SKM-1 (cell line): ENCODE measurements at regions not wholly inside any gene's neighbourhood (a gene's known extent, or its start where the extent isn't known, plus 50 kb on each side); places are given as distances from the start of the nearest gene placed in this dataset.

Experiments used
- DNase-seq: peaks from one replicate; lab custom pipeline; 2025; ENCODE audit not compliant: unreplicated experiment; lab: John Stamatoyannopoulos, UW

GRCh38 chr3:106582151-106582550 is 713.3 kb upstream of the CBLB start:
- DNase-seq = no peak

DNA sequence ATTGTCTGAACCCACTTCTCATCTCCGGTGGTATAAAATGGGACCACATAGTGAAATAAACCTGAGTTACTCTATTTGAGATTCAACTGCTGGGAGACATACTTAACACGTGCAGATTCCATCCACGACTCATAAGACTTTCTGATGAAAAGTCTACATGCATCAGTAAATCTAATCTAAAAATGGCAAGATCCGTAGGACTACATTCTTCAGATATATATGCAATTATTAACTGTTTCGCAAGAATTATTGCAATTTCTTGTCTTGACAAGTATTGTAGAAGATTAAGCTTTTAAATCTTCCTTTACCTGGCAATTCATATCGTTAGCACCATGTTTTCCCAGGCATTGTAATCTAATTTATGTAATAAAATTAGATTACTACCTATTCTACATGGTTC is 718.7 kb upstream of the CBLB start:
- DNase-seq = no peak

- no peak for DNase-seq
These were observed 719.9 kb upstream of the CBLB start for GRCh38 chr3:106588739-106589138.

DNA sequence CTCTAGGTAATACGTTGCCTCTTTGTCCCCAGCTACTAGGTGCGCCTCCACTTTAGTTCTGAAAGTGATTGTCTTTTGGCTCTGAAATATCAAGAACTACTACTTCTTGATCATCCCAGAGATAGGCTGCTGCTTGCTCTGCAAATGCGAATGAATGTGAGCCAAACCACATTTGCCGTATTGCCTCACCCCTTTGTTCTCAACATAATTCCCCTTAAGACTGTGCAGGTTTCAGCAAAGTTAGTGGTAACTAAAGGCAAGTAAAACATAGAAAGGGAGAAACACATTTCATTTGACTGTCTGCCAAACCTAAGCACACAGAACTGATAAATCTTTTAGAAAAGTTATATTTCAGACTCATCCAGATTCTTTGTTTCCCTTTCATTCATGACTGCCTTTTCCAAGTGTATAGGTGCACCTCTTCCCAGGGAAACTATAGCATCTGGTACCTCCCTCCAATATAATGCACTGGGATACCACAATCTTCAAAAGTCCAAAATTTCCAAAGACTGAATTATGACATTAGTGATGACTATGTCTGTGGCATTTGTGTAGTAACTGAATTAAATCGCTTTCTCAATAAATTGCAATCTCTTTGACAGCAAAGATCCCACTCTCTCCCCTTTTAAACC is 720.6 kb upstream of the CBLB start:
- no peak for DNase-seq

DNA sequence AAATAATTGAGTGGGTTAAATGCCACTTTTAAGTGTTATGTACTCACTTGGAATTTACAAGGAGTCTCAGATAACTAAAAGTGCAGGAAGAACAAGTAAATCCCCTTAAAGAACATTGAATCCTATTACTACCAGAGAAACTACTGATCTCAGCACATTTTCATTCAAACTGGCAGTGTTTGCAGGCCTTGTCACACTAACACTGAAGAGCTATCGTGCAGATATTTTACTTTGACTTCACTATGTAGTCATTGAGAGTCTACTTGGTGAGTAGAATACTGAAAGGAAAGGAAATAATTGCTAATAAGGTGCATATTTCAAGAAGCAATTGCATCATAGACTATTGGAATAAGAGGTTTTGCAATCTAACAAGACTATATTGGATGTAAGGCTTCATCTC is 721.4 kb upstream of the CBLB start:
- no peak for DNase-seq

- no peak for DNase-seq
These were observed 724.6 kb upstream of the CBLB start for GRCh38 chr3:106593381-106593780.

GRCh38 chr3:106609666-106610301 is 741.0 kb upstream of the CBLB start:
- peak; percentile 39 for DNase-seq

DNA sequence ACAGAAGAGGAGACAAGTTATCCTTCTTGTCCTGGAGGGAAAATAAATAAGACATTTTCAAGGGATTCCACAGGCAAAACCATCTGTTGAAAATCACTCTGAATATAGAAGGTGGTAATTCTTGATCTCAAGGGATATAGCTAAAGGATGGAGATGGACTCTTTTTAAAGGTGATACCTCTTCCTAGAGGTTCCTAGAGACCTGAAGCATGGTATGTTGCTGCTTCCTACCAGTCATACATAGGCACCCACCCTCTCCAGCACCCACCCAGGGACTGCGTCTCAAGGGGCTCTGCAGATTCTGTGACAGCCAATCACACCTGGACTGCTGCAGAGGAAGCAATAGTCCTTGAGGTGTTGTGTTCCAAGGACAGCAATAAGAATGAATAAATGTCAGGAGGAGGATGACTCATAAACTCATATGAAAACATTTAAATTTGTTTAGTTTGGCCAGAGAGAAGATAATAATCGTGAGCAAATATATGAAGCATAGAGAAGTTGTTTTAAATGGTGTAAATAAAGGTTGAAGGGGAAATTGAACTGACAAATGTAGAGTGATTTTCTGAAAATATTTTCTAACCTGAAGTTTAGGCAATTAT is 741.6 kb upstream of the CBLB start:
- no peak for DNase-seq

- DNase-seq = no peak
These were observed 742.3 kb upstream of the CBLB start for GRCh38 chr3:106611116-106611515.

DNA sequence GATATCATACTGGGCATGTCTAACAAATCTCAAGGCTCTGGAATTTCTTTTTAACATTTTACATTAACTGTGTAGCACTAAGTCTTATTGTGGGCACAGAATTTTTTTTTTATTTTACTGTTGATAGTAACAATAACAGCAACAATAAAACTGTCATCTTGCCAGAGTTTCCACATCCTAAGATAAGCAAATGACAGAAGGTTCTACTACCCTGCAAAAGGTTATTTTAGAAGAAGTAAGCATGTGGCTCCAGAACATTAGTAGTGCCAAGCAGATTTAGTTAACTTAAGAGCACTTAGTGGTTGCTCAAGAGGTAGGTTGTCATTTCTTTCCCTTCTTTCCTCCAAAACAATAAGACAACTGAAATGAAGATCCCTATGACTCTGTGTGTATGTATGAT is 743.0 kb upstream of the CBLB start:
- no peak for DNase-seq

GRCh38 chr3:106616556-106616955 is 747.7 kb upstream of the CBLB start:
- DNase-seq = no peak

DNA sequence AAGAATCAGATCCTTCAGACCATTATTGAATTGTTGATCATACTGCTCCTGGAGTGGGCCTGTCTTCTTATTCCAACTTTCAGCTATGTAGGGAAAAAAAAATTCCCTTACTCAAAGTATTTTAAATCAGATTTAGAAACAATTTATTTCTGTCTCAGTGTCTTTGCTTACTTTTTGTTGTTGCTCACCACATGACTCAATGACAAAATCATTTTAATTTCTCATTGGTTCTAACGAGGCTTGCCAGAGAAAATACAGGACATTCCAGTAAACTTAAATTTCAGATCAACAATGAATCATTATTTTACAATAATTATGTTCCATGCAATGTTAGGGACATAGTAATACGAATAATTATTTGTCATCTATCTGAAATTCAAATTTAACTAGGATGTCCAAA is 748.5 kb upstream of the CBLB start:
- no peak for DNase-seq

DNA sequence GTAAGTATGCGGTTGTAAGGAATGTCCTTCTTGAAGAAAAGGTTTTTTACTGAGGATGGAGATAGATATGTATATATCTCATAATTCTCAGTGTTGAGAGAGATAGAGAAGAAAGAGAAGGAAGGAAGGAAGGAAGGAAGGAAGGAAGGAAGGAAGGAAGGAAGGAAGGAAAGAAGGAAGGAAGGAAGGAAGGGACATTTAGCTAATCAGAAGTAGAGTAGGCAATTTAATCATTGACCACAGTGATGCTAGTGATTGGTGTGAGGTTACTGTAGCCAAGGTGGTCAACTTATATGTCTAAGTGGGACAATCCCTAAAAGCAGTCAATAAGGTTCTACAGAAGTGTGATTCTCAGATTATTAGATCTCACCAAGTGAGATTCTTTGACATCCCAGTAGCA is 751.8 kb upstream of the CBLB start:
- no peak for DNase-seq

GRCh38 chr3:106624154-106624553 is 753.1 kb upstream of the CCDC54 start:
- DNase-seq = no peak

DNA sequence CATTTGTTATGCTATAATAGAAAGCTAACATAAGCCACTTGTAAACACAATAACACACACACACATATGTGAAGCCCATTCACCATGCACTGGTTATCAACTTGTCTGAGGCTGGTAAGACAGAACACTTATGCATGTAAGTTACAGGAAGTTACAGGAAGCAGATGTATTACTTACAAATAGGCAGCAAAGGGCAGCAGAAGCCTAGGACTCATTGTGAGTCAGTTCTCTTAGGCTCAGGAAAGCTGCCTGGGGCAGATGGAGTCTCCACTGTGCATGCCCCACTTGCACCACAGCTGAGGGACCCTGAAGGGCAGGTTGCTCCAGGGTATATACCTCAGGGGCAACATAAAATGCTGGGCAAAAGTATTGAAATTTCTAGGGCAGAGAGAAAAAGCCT is 748.8 kb upstream of the CCDC54 start:
- no peak for DNase-seq

- DNase-seq = no peak
These were observed 747.9 kb upstream of the CCDC54 start for GRCh38 chr3:106629215-106629832.

DNA sequence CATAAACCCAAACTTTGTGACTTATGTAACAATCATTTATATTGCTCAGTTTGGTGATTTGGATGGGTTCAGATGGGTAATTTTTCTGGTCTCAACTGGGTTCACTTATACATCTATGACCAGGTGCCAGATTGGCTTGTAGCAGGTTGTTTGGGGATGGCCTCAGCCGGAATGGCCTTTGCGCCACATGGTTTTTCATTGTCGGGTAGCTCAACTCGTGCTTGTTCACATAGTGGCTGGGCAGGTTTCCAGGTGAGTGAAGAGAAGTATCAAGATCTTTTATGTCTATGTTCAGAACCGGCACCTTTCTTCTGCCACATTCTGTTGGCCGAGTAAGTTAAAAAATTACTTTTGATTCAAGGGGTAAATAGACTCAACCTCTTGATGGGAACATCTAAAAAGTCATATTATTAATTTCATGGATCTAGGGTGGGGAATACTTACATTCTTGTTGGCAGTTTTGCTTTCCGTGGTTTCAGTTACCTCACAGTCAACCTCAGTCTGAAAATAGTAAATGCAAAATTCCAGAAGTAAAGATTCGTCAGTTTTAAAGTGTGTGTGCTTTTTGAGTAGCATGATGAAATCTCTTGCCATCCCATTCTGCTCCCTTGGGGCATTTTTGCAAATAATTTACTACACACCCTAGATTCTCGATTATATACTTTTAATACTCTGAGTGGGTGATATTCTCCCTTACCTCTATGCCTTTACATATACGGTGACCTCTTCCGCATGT is 745.7 kb upstream of the CCDC54 start:
- no peak for DNase-seq

GRCh38 chr3:106635271-106635670 is 742.0 kb upstream of the CCDC54 start:
- no peak for DNase-seq

- DNase-seq = no peak
These were observed 741.4 kb upstream of the CCDC54 start for GRCh38 chr3:106635826-106636225.

GRCh38 chr3:106640353-106640752 is 736.9 kb upstream of the CCDC54 start:
- DNase-seq = no peak

DNA sequence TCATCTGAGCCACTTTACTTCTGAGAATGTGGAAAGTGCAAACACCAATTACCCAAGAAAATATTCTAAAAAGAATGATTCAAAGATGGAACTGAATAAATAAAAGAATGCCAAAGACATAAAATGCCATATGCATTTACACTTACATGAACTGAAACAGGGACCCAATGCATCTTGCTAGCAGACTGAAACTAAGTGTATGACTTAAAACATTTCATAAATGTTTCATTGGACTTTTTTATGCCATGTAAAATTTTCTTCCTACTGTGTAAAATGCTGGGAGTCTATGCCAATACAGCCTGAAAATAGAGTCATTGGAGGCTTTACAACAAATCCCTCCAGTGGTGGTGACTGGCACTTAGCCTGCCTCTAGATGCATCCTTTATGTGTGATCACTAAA is 735.1 kb upstream of the CCDC54 start:
- no peak for DNase-seq
